ENCODE measurements at regions not wholly inside any gene's neighbourhood (a gene's known extent, or its start where the extent isn't known, plus 50 kb on each side); places are given as distances from the start of the nearest gene placed in this dataset.
"Not testable (repeated sequence)": the region's sequence is repeated elsewhere in the genome, so short reads cannot be mapped to it uniquely, and the experiment has no call there.

DNA sequence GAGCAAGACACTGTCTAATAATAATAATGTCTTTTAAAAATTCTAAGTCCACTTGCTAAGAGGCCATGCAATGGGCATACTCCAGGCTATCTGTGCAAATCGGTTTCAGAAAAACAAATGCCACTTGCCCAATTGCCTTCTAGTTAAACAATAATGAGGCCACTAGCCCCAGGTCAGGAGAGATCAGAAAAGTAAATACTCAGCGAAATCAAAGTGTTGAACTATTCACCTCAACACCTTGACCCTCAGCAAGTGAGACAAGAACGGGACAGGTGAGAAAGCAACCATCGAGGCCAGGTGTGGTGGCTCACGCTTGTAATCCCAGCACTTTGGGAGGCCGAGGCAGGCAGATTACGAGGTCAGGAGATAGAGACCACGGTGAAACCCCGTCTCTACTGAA lies 72.3 kb upstream of the SYN3 start:
- no peaks in the 10 kb centered on the region for H3K36me3 ChIP-seq
- no peak overlapping the region for H3K4me3 ChIP-seq
- no peak for TF ChIP-seq POLR2A (IDR thresholded peaks at IDR 0.05)
- TF ChIP-seq, protein P1, sequence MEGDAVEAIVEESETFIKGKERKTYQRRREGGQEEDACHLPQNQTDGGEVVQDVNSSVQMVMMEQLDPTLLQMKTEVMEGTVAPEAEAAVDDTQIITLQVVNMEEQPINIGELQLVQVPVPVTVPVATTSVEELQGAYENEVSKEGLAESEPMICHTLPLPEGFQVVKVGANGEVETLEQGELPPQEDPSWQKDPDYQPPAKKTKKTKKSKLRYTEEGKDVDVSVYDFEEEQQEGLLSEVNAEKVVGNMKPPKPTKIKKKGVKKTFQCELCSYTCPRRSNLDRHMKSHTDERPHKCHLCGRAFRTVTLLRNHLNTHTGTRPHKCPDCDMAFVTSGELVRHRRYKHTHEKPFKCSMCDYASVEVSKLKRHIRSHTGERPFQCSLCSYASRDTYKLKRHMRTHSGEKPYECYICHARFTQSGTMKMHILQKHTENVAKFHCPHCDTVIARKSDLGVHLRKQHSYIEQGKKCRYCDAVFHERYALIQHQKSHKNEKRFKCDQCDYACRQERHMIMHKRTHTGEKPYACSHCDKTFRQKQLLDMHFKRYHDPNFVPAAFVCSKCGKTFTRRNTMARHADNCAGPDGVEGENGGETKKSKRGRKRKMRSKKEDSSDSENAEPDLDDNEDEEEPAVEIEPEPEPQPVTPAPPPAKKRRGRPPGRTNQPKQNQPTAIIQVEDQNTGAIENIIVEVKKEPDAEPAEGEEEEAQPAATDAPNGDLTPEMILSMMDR (IDR thresholded peaks at IDR 0.05 in 4 of 5, conservative IDR thresholded peaks at IDR 0.05 in 1 of 5) = no peak
- DNase-seq (no peak), ATAC-seq (no peak)
- intact Hi-C loops (cut with DNase I; ENCODE audit: low total_unique reads) (no loop called here), in situ Hi-C loops (cut with MboI; ENCODE audit: low sequenced_read_pairs in 4 of 4) (no loop called here)
- H3K4me1 ChIP-seq = no peaks in the 10 kb centered on the region
- peaks cover 0 to 4% (median 0%) of the 10 kb centered on the region in 3 donors for H3K27me3 ChIP-seq
- no peak overlapping the region for H3K27ac ChIP-seq
- no peaks in the 10 kb centered on the region for H3K9me3 ChIP-seq

DNA sequence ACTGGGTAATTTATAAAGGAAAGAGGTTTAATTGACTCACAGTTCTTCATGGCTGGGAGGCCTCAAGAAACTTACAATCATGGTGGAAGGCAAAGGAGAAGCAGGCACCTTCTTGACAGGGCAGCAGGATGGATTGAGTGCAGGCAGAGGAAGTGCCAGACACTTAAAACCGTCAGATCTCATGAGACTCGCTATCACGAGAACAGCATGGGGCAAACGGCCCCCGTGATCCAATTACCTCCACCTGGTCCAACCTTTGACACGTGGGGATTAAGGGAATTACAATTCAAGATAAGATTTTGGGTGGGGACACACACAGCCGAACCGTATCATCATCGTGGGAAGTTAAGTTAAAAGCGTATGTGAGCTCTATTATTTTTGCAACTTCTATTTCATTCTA lies 71.4 kb upstream of the SYN3 start:
- TF ChIP-seq, protein P1 (IDR thresholded peaks at IDR 0.05 in 4 of 5, conservative IDR thresholded peaks at IDR 0.05 in 1 of 5) = no peak
- TF ChIP-seq POLR2A (IDR thresholded peaks at IDR 0.05) = no peak
- intact Hi-C loops (cut with DNase I; ENCODE audit: low total_unique reads) = no loop called here
- peaks cover 0 to 4% (median 0%) of the 10 kb centered on the region in 3 donors for H3K27me3 ChIP-seq

DNA sequence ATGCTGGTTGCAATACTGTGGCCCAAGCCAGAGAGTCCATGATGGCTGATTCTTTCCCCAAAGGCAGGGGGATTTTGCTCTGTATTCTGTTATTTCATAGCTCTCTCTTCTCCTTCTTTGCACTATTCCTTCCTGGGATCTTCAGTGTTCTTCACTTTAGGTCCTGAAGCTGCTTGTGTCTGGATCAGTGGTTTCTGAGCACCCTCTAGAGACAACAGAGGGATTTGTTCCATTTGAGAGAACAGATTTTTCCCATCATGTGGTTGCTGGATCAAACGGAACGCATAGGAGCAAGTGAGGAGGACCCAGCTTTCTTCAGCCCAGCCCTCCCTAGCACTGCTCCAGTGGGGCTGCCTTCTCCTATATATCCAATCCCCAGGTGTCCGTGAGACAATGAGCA lies 68.7 kb upstream of the SYN3 start:
- in situ Hi-C loops (cut with MboI; ENCODE audit: low sequenced_read_pairs in 4 of 4) = no loop called here
- TF ChIP-seq, protein P1 (IDR thresholded peaks at IDR 0.05 in 4 of 5, conservative IDR thresholded peaks at IDR 0.05 in 1 of 5) = no peak
- no peak for TF ChIP-seq POLR2A (IDR thresholded peaks at IDR 0.05)

More for the DNA sequence above, 71.4 kb upstream of the SYN3 start:
- no peaks in the 10 kb centered on the region for H3K36me3 ChIP-seq
- no peak for ATAC-seq
- H3K4me3 ChIP-seq = no peak overlapping the region
- in situ Hi-C loops (cut with MboI; ENCODE audit: low sequenced_read_pairs in 4 of 4) = no loop called here
- H3K9me3 ChIP-seq = no peaks in the 10 kb centered on the region
- DNase-seq = no peak
- no peak overlapping the region for H3K27ac ChIP-seq
- no peaks in the 10 kb centered on the region for H3K4me1 ChIP-seq

GRCh38 chr22:33124471-33124870 lies 66.3 kb upstream of the SYN3 start:
- Histone ChIP-seq H3K4me3 (no peak overlapping the region), H3K9me3 (no peaks in the 10 kb centered on the region), H3K27me3 (peaks cover 0 to 4% (median 0%) of the 10 kb centered on the region in 3 donors), H3K4me1 (no peaks in the 10 kb centered on the region), H3K36me3 (no peaks in the 10 kb centered on the region), H3K27ac (no peak overlapping the region)
- in situ Hi-C loops (cut with MboI; ENCODE audit: low sequenced_read_pairs in 4 of 4) = no loop called here
- intact Hi-C loops (cut with DNase I; ENCODE audit: low total_unique reads) = no loop called here
- no peak for DNase-seq
- no peak for TF ChIP-seq POLR2A (IDR thresholded peaks at IDR 0.05)
- TF ChIP-seq, protein P1 (IDR thresholded peaks at IDR 0.05 in 4 of 5, conservative IDR thresholded peaks at IDR 0.05 in 1 of 5) = no peak
- no peak for ATAC-seq

More for the DNA sequence above, 68.7 kb upstream of the SYN3 start:
- no peak overlapping the region for H3K27ac ChIP-seq
- no peaks in the 10 kb centered on the region for H3K36me3 ChIP-seq
- H3K9me3 ChIP-seq = no peaks in the 10 kb centered on the region
- DNase-seq = no peak
- peaks cover 0 to 4% (median 0%) of the 10 kb centered on the region in 3 donors for H3K27me3 ChIP-seq
- intact Hi-C loops (cut with DNase I; ENCODE audit: low total_unique reads) = no loop called here
- no peak for ATAC-seq
- no peaks in the 10 kb centered on the region for H3K4me1 ChIP-seq
- no peak overlapping the region for H3K4me3 ChIP-seq

GRCh38 chr22:33122439-33122838 lies 64.3 kb upstream of the SYN3 start:
- ATAC-seq; H3K27ac ChIP-seq; DNase-seq; H3K4me3 ChIP-seq; intact Hi-C loops (cut with DNase I; ENCODE audit: low total_unique reads); in situ Hi-C loops (cut with MboI; ENCODE audit: low sequenced_read_pairs in 4 of 4); H3K36me3 ChIP-seq; H3K4me1 ChIP-seq; H3K9me3 ChIP-seq; H3K27me3 ChIP-seq: not testable (repeated sequence)

Measured in gastrocnemius medialis (tissue), 4 donors.